ENCODE measurements at regions not wholly inside any gene's neighbourhood (a gene's known extent, or its start where the extent isn't known, plus 50 kb on each side); places are given as distances from the start of the nearest gene placed in this dataset.

DNA sequence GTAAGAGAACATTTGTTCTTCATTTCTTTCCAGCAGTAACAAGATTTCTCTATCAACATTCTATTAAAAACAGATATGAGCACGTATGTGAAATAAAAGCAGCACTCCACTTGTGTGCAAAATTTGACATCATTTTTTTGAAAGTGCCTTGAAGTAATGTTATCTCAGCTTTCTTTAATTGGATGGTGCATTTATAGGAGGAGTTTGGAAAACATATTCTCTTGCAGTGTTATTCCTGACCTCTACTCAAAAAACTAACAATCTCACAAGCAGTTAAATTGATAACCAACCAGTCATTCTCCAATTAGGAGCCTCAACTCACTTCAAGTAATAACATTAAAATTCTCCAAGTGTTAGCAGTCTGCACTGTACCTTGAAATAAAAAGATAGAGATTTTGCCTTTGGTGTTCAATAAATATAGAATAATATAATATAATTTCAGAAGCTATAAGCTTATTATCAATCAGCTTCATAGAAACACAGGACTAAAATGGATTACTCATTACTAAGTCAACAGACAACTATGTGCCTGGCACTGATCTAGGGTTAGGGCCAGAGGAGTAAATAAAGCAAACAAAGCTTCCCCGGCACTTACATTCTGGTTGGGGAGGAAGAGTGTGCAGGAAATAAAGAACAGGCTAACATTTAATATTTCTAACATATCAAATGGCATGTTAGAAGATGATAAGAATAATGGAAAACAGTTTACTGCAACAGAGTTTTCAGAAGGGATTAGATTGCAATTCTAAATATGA, 149.0 kb upstream of the SGK1 start:
- Histone ChIP-seq H3K27me3 (ENCODE audit: control insufficient read depth, insufficient read depth, low read length) (no peaks in the 10 kb centered on the region), H3K36me3 (ENCODE audit: control insufficient read depth, insufficient read depth, low read length) (no peaks in the 10 kb centered on the region), H3K4me3 (ENCODE audit: low read depth, low read length) (no peak overlapping the region)
- ChIA-PET CTCF (interaction anchor here (0.6 kb wide), 1 partner anchor 124 kb away, joined by 4 read pairs; no protein-coding TSS in a partner anchor), POLR2A (no interaction called here)
- TF ChIP-seq, protein P1, sequence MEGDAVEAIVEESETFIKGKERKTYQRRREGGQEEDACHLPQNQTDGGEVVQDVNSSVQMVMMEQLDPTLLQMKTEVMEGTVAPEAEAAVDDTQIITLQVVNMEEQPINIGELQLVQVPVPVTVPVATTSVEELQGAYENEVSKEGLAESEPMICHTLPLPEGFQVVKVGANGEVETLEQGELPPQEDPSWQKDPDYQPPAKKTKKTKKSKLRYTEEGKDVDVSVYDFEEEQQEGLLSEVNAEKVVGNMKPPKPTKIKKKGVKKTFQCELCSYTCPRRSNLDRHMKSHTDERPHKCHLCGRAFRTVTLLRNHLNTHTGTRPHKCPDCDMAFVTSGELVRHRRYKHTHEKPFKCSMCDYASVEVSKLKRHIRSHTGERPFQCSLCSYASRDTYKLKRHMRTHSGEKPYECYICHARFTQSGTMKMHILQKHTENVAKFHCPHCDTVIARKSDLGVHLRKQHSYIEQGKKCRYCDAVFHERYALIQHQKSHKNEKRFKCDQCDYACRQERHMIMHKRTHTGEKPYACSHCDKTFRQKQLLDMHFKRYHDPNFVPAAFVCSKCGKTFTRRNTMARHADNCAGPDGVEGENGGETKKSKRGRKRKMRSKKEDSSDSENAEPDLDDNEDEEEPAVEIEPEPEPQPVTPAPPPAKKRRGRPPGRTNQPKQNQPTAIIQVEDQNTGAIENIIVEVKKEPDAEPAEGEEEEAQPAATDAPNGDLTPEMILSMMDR (IDR thresholded peaks at IDR 0.05; ENCODE audit: insufficient read depth, low read depth, low read length) = no peak
- DNase-seq (ENCODE audit: low read depth) = no peak

DNA sequence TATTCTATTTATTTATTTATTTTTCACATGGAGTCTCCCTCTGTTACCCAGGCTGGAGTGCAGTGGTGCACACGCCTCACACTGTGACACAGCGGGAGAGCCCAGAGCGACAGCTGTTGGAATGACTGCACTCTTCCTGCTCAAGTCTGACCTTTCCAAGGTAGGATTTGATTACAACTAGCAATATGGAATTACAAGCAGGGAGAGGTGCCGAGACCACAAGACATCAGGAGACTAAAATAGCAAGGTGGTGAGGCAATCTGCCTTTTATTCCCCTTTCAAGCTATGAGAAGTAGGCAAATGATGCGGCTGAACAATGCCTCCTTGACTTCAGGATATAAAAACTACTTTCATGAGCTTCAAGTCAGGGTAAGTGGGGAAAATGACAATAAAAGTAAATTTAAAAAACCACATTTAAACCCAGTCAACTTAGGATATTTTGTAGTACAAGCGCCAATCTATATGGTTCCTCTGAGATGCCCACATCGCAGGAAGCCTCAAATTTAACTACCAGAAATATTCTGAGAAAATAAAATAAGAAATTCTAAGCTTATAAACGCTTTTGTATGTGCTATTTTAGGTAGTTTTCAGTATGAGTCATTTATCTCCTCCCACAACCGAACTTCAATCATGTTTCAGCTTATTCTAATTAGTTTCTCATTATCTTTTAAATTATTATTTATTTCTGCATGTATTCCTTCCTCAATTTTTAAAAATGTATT, 146.9 kb upstream of the SGK1 start:
- Histone ChIP-seq H3K4me3 (ENCODE audit: low read depth, low read length) (no peak overlapping the region), H3K27me3 (ENCODE audit: control insufficient read depth, insufficient read depth, low read length) (no peaks in the 10 kb centered on the region), H3K36me3 (ENCODE audit: control insufficient read depth, insufficient read depth, low read length) (no peaks in the 10 kb centered on the region)
- CTCF ChIA-PET = interaction anchor here (1.6 to 1.8 kb wide), 2 partner anchors 10 to 13 kb away, joined by 4 to 5 read pairs; no protein-coding TSS in a partner anchor
- no peak for DNase-seq (ENCODE audit: low read depth)
- POLR2A ChIA-PET = no interaction called here
- TF ChIP-seq, protein P1 (IDR thresholded peaks at IDR 0.05; ENCODE audit: insufficient read depth, low read depth, low read length) = no peak

DNA sequence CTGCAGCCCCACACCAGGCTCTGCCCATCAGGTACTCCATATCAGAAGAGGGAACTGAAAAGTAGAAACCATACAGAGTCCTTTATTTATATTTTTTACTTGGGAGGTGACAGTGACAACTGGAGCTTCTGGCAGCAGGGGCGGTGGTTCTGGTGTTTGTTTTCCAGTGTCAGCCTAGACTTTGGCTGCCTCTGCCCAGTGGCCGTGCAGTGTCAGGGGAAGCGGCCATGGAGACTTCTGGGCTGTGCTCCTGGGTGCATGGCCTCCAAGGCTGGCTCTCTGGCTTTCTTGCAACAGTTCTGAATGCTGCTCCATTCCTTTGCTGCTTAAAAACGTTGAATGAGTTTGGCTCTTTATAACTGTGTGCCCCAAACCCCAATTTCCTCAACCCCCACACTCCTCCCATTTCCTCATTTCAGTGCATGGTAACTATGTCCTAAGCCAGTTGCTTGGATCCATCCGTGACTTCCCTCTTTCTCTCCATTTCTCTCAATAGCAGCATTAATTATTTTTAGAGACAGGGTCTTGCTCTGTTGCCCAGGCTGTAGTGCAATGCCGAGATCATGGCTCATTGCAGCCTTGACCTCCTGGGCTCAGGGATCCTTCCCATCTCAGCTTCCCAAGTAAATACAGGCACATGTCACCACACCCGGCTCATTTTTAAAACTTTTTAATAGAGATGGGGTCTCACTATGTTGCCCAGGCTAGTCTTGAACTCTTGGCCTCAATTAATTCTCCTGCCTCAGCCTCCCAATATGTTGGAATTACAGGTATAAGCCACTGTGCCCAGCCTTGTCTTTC, 141.1 kb upstream of the SGK1 start:
- Histone ChIP-seq H3K27me3 (ENCODE audit: control insufficient read depth, insufficient read depth, low read length) (no peaks in the 10 kb centered on the region), H3K4me3 (ENCODE audit: low read depth, low read length) (no peak overlapping the region), H3K36me3 (ENCODE audit: control insufficient read depth, insufficient read depth, low read length) (no peaks in the 10 kb centered on the region)
- TF ChIP-seq, protein P1 (IDR thresholded peaks at IDR 0.05; ENCODE audit: insufficient read depth, low read depth, low read length) = no peak
- ChIA-PET CTCF (no interaction called here), POLR2A (no interaction called here)
- DNase-seq (ENCODE audit: low read depth) = no peak

DNA sequence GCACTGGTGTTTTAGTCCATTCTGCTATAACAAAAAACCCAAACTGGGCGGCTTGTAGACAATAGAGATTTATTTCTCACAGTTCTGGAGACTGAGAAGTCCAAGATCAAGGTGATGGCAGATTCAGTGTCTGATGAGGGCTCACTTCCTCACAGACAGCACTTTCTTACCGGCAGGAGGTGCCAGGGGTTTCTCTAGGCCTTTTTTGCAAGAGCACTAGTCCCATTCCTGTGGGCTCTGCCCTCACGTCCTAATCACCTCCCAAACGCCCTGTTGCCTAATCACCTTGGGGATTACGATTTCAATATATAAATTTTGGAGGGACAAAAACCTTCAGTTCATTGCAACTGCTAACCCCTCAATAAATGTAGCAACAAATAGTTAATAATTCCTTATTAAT, 140.0 kb upstream of the SGK1 start:
- no peak overlapping the region for H3K4me3 ChIP-seq (ENCODE audit: low read depth, low read length)
- ChIA-PET POLR2A (no interaction called here), CTCF (no interaction called here)
- DNase-seq (ENCODE audit: low read depth) = no peak
- TF ChIP-seq, protein P1 (IDR thresholded peaks at IDR 0.05; ENCODE audit: insufficient read depth, low read depth, low read length) = no peak
- no peaks in the 10 kb centered on the region for H3K27me3 ChIP-seq (ENCODE audit: control insufficient read depth, insufficient read depth, low read length)
- H3K36me3 ChIP-seq (ENCODE audit: control insufficient read depth, insufficient read depth, low read length) = no peaks in the 10 kb centered on the region

DNA sequence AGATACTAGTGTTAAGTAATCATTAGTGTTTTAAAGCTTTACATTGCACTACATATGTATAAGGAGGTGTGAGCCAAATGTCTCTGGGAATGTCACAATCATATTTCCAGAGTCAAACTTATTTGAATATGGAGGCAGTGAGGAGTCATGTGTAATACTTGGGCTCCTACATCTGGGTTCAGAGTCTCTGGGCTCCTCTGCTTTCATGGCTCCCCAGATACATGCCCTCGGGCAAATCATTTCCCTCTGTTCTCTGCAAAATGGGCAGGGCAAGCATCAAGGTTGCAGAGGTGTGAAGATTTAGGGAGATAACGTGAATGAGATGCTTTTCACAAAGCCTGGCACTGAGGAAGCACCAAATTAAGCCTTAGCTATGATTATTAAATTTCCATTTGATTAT, 138.3 kb upstream of the SGK1 start:
- POLR2A ChIA-PET = no interaction called here
- DNase-seq (ENCODE audit: low read depth) = no peak
- CTCF ChIA-PET = no interaction called here
- Histone ChIP-seq H3K36me3 (ENCODE audit: control insufficient read depth, insufficient read depth, low read length) (no peaks in the 10 kb centered on the region), H3K27me3 (ENCODE audit: control insufficient read depth, insufficient read depth, low read length) (no peaks in the 10 kb centered on the region), H3K4me3 (ENCODE audit: low read depth, low read length) (no peak overlapping the region)
- TF ChIP-seq, protein P1 (IDR thresholded peaks at IDR 0.05; ENCODE audit: insufficient read depth, low read depth, low read length) = no peak

All from BJ (cell line).